ENCODE measurements at regions not wholly inside any gene's neighbourhood (a gene's known extent, or its start where the extent isn't known, plus 50 kb on each side); places are given as distances from the start of the nearest gene placed in this dataset.
A peak's percentile ranks its signal among the peaks of the same experiment; 100 is the strongest.

- in situ Hi-C loops (cut with MboI; ENCODE audit: low sequenced_read_pairs): no loop called here
Measured at GRCh38 chr11:109859045-109859724, 234.0 kb upstream of the ZC3H12C start.

GRCh38 chr11:109862835-109863234 is 230.4 kb upstream of the ZC3H12C start:
- Histone ChIP-seq H3K4me1 (no peaks in the 10 kb centered on the region), H3K27me3 (ENCODE audit: low read depth) (no peaks in the 10 kb centered on the region), H3K9me3 (no peaks in the 10 kb centered on the region), H3K36me3 (replicated peaks) (no peaks in the 10 kb centered on the region), H3K4me3 (no peak overlapping the region)
- in situ Hi-C loops (cut with MboI; ENCODE audit: low sequenced_read_pairs): no loop called here
- no peak for DNase-seq (ENCODE audit: low spot score in 2 of 2)

More at GRCh38 chr11:109859045-109859724, 234.0 kb upstream of the ZC3H12C start:
- DNase-seq (ENCODE audit: low spot score in 2 of 2): no peak
- Histone ChIP-seq H3K4me1 (no peaks in the 10 kb centered on the region), H3K27me3 (ENCODE audit: low read depth) (no peaks in the 10 kb centered on the region), H3K4me3 (no peak overlapping the region), H3K36me3 (replicated peaks) (no peaks in the 10 kb centered on the region), H3K9me3 (no peaks in the 10 kb centered on the region)

GRCh38 chr11:109864151-109864661 is 229.0 kb upstream of the ZC3H12C start:
- H3K4me3 ChIP-seq: no peak overlapping the region
- in situ Hi-C loops (cut with MboI; ENCODE audit: low sequenced_read_pairs): no loop called here

GRCh38 chr11:109864834-109865547 is 228.2 kb upstream of the ZC3H12C start:
- H3K4me3 ChIP-seq: no peak overlapping the region
- H3K4me1 ChIP-seq: no peaks in the 10 kb centered on the region
- H3K36me3 ChIP-seq (replicated peaks): no peaks in the 10 kb centered on the region
- no peaks in the 10 kb centered on the region for H3K27me3 ChIP-seq (ENCODE audit: low read depth)
- H3K9me3 ChIP-seq: no peaks in the 10 kb centered on the region
- no peak for DNase-seq (ENCODE audit: low spot score in 2 of 2)
- in situ Hi-C loops (cut with MboI; ENCODE audit: low sequenced_read_pairs): no loop called here

More at GRCh38 chr11:109864151-109864661, 229.0 kb upstream of the ZC3H12C start:
- no peaks in the 10 kb centered on the region for H3K9me3 ChIP-seq
- DNase-seq (ENCODE audit: low spot score in 2 of 2): no peak
- H3K27me3 ChIP-seq (ENCODE audit: low read depth): no peaks in the 10 kb centered on the region
- H3K36me3 ChIP-seq (replicated peaks): no peaks in the 10 kb centered on the region
- H3K4me1 ChIP-seq: no peaks in the 10 kb centered on the region

GRCh38 chr11:109865548-109866186 is 227.5 kb upstream of the ZC3H12C start:
- H3K27me3 ChIP-seq (ENCODE audit: low read depth): no peaks in the 10 kb centered on the region
- H3K4me3 ChIP-seq: no peak overlapping the region
- H3K36me3 ChIP-seq (replicated peaks): no peaks in the 10 kb centered on the region
- in situ Hi-C loops (cut with MboI; ENCODE audit: low sequenced_read_pairs): no loop called here
- H3K9me3 ChIP-seq: no peaks in the 10 kb centered on the region
- no peaks in the 10 kb centered on the region for H3K4me1 ChIP-seq
- DNase-seq (ENCODE audit: low spot score in 2 of 2): no peak

GRCh38 chr11:109867784-109868183 is 225.4 kb upstream of the ZC3H12C start:
- Histone ChIP-seq H3K36me3 (replicated peaks) (no peaks in the 10 kb centered on the region), H3K4me1 (no peaks in the 10 kb centered on the region), H3K4me3 (no peak overlapping the region), H3K27me3 (ENCODE audit: low read depth) (no peaks in the 10 kb centered on the region), H3K9me3 (no peaks in the 10 kb centered on the region)
- no peak for DNase-seq (ENCODE audit: low spot score in 2 of 2)
- in situ Hi-C loops (cut with MboI; ENCODE audit: low sequenced_read_pairs): no loop called here

GRCh38 chr11:109869536-109869935 is 223.7 kb upstream of the ZC3H12C start:
- in situ Hi-C loops (cut with MboI; ENCODE audit: low sequenced_read_pairs): no loop called here
- Histone ChIP-seq H3K27me3 (ENCODE audit: low read depth) (no peaks in the 10 kb centered on the region), H3K4me3 (no peak overlapping the region), H3K9me3 (no peaks in the 10 kb centered on the region), H3K36me3 (replicated peaks) (no peaks in the 10 kb centered on the region), H3K4me1 (no peaks in the 10 kb centered on the region)
- no peak for DNase-seq (ENCODE audit: low spot score in 2 of 2)

- DNase-seq (ENCODE audit: low spot score in 2 of 2): no peak
- Histone ChIP-seq H3K9me3 (no peaks in the 10 kb centered on the region), H3K4me1 (no peaks in the 10 kb centered on the region), H3K27me3 (ENCODE audit: low read depth) (no peaks in the 10 kb centered on the region; the same call in 1 of the 2 replicates), H3K36me3 (replicated peaks) (no peaks in the 10 kb centered on the region), H3K4me3 (no peak overlapping the region)
- in situ Hi-C loops (cut with MboI; ENCODE audit: low sequenced_read_pairs): no loop called here
Measured at GRCh38 chr11:109870297-109870696, 222.9 kb upstream of the ZC3H12C start.

- H3K9me3 ChIP-seq: no peaks in the 10 kb centered on the region
- in situ Hi-C loops (cut with MboI; ENCODE audit: low sequenced_read_pairs): no loop called here
- no peaks in the 10 kb centered on the region for H3K36me3 ChIP-seq (replicated peaks)
- no peak overlapping the region for H3K4me3 ChIP-seq
- DNase-seq (ENCODE audit: low spot score in 2 of 2): no peak
- no peaks in the 10 kb centered on the region for H3K4me1 ChIP-seq
- no peaks in the 10 kb centered on the region; the same call in 1 of the 2 replicates for H3K27me3 ChIP-seq (ENCODE audit: low read depth)
Measured at GRCh38 chr11:109877043-109877442, 216.1 kb upstream of the ZC3H12C start.

GRCh38 chr11:109884501-109884900 is 208.7 kb upstream of the ZC3H12C start:
- H3K36me3 ChIP-seq (replicated peaks): no peaks in the 10 kb centered on the region
- no peak for DNase-seq (ENCODE audit: low spot score in 2 of 2)
- H3K4me3 ChIP-seq: no peak overlapping the region
- no peaks in the 10 kb centered on the region for H3K9me3 ChIP-seq
- in situ Hi-C loops (cut with MboI; ENCODE audit: low sequenced_read_pairs): no loop called here
- H3K4me1 ChIP-seq: no peaks in the 10 kb centered on the region; the same call in 1 of the 2 replicates
- no peaks in the 10 kb centered on the region for H3K27me3 ChIP-seq (ENCODE audit: low read depth)

- peak; percentile 48 to 60 for DNase-seq (ENCODE audit: low spot score in 2 of 2)
- Histone ChIP-seq H3K4me3 (no peak overlapping the region), H3K36me3 (replicated peaks) (no peaks in the 10 kb centered on the region), H3K4me1 (no peaks in the 10 kb centered on the region; the same call in 1 of the 2 replicates), H3K27me3 (ENCODE audit: low read depth) (no peaks in the 10 kb centered on the region), H3K9me3 (no peaks in the 10 kb centered on the region)
- in situ Hi-C loops (cut with MboI; ENCODE audit: low sequenced_read_pairs): no loop called here
Measured at GRCh38 chr11:109885006-109885405, 208.2 kb upstream of the ZC3H12C start.

GRCh38 chr11:109892321-109892794 is 200.8 kb upstream of the ZC3H12C start:
- no peak for DNase-seq (ENCODE audit: low spot score in 2 of 2)
- Histone ChIP-seq H3K4me3 (no peak overlapping the region), H3K27me3 (ENCODE audit: low read depth) (no peaks in the 10 kb centered on the region), H3K9me3 (no peaks in the 10 kb centered on the region), H3K36me3 (replicated peaks) (no peaks in the 10 kb centered on the region), H3K4me1 (peaks cover 7% of the 10 kb centered on the region; the same call in 1 of the 2 replicates)
- in situ Hi-C loops (cut with MboI; ENCODE audit: low sequenced_read_pairs): no loop called here

- Histone ChIP-seq H3K4me1 (peaks cover 7% of the 10 kb centered on the region; the same call in 1 of the 2 replicates), H3K9me3 (no peaks in the 10 kb centered on the region)
- no peak for DNase-seq (ENCODE audit: low spot score in 2 of 2)
Measured at GRCh38 chr11:109894242-109894641, 198.9 kb upstream of the ZC3H12C start.

GRCh38 chr11:109898592-109898991 is 194.6 kb upstream of the ZC3H12C start:
- Histone ChIP-seq H3K36me3 (replicated peaks) (no peaks in the 10 kb centered on the region), H3K27me3 (ENCODE audit: low read depth) (no peaks in the 10 kb centered on the region), H3K4me3 (no peak overlapping the region), H3K9me3 (no peaks in the 10 kb centered on the region), H3K4me1 (no peaks in the 10 kb centered on the region)
- no peak for DNase-seq (ENCODE audit: low spot score in 2 of 2)
- in situ Hi-C loops (cut with MboI; ENCODE audit: low sequenced_read_pairs): no loop called here

More at GRCh38 chr11:109894242-109894641, 198.9 kb upstream of the ZC3H12C start:
- Histone ChIP-seq H3K4me3 (no peak overlapping the region), H3K36me3 (replicated peaks) (no peaks in the 10 kb centered on the region), H3K27me3 (ENCODE audit: low read depth) (no peaks in the 10 kb centered on the region)
- in situ Hi-C loops (cut with MboI; ENCODE audit: low sequenced_read_pairs): no loop called here

Data from HAP-1 (cell line).